HG02798 (cell line): ENCODE measurements at regions not wholly inside any gene's neighbourhood (a gene's known extent, or its start where the extent isn't known, plus 50 kb on each side); places are given as distances from the start of the nearest gene placed in this dataset.

Source experiments
- ATAC-seq: cut with Tn5 transposase; IDR thresholded peaks from one replicate; pipeline ENCODE4 v1.9.1; 2021; ENCODE audit warnings: mild to moderate bottlenecking; ENCODE audit not compliant: unreplicated experiment, poor library complexity

DNA sequence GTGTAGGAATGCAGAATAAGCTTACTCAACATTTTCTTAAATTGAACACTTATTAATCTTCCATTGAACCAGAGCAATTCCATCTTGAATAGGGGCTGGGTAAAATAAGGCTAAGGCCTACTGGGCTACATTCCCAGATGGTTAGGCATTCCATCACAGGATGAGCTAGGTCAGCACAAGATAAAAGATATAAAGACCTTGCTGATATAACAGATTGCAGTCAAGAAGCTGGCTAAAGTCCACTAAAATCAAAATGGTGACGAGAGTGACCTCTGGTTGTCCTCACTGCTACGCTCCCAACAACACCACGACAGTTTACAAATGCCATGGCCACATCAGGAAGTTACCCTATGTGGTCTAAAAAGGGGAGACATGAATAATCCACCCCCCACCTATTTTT is 156.1 kb downstream of the NXNL2 start:
- no peak for ATAC-seq

- no peak for ATAC-seq
Observed at GRCh38 chr9:88691811-88692210, 156.8 kb downstream of the NXNL2 start.

GRCh38 chr9:88692827-88693226 is 157.8 kb downstream of the NXNL2 start:
- no peak for ATAC-seq

GRCh38 chr9:88694625-88695024 is 159.6 kb downstream of the NXNL2 start:
- ATAC-seq: no peak

GRCh38 chr9:88696501-88696900 is 161.5 kb downstream of the NXNL2 start:
- no peak for ATAC-seq

- no peak for ATAC-seq
Observed at GRCh38 chr9:88697764-88698432, 162.9 kb downstream of the NXNL2 start.

- no peak for ATAC-seq
Observed at GRCh38 chr9:88702985-88703384, 168.0 kb downstream of the NXNL2 start.

DNA sequence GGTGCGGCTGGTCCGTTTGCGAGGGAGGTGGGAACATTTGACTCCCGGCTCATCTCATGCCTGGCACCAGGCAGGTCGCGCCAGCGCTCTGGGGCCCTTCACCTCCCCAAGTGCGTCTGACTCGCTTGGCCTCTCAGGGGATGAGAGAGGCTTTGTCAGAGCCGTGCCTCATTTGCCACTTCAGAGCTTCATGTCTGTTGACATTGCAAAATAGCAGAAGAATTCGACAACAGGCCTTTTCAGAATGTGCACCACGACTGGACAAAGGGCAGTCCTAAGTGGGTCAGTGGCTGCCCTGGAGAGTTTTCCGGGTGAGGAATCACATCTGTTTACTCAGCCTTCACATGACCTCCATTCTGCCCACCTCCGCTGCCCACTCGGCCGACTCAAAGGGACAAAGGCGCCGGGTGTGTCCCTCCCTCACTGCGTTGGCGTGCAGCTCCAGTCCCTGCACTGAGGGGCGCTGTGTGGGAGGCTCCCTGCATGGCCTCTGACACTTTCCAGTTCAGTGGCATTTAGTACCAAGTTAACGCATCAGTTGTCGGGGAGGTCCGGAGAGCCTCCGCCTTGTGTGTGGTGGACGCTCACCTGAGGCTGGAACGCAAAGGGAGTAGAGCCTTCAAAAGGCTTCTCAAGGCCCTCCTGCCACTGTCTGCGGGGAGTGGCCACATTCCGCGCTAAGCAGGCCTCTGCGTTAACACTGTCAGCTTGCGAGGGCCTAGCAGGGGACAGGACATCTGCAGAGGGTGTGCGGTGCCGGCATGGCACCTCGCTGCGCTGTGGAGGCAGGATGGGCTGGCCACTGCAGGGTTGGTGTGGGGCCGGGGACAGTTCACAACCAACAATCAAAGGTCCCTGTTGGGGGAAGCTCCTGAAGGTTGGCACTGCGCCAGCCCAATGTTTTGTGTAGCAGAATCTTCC is 171.5 kb downstream of the NXNL2 start:
- ATAC-seq: no peak

GRCh38 chr9:88710449-88710848 is 175.5 kb downstream of the NXNL2 start:
- no peak for ATAC-seq

DNA sequence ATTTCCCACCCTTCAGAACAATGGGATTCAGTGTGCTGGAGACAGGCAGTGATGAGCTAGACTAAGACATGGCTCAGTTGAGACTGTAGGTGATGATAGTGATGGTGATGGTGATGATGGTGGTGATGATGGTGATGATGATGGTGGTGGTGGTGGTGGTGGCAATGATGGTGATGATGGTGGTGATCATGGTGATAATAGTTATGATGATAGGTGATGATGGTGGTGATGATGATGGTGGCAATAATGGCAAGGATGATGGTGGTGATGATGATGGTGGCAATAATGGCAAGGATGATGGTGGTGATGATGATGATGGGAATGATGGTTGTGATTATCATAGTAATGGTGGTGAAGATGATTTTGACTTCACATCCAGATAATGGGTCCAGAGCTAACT is 176.7 kb downstream of the NXNL2 start:
- no peak for ATAC-seq

- ATAC-seq: no peak
Observed at GRCh38 chr9:88712484-88712883, 177.5 kb downstream of the NXNL2 start.

GRCh38 chr9:88713010-88713409 is 178.0 kb downstream of the NXNL2 start:
- no peak for ATAC-seq

- no peak for ATAC-seq
Observed at GRCh38 chr9:88716596-88717290, 181.8 kb downstream of the NXNL2 start.

DNA sequence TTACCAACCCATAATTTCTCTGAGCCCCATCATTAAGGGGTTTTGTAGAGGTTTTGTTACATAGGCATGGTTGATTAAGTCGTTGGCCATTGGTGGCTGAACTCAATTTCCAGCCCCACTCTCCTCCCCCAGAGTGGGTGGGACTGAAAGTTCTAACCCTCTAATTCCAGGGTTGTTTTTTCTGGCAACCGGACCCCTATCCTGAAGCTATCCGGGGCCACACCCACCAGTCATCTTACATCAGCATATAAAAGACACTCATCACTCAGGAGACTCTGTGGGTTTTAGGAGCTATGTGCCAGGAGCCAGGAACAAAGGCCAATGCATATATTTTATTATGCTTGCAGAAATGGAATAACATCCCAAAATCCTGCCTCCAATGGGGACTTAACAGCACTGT is 186.0 kb downstream of the NXNL2 start:
- no peak for ATAC-seq

DNA sequence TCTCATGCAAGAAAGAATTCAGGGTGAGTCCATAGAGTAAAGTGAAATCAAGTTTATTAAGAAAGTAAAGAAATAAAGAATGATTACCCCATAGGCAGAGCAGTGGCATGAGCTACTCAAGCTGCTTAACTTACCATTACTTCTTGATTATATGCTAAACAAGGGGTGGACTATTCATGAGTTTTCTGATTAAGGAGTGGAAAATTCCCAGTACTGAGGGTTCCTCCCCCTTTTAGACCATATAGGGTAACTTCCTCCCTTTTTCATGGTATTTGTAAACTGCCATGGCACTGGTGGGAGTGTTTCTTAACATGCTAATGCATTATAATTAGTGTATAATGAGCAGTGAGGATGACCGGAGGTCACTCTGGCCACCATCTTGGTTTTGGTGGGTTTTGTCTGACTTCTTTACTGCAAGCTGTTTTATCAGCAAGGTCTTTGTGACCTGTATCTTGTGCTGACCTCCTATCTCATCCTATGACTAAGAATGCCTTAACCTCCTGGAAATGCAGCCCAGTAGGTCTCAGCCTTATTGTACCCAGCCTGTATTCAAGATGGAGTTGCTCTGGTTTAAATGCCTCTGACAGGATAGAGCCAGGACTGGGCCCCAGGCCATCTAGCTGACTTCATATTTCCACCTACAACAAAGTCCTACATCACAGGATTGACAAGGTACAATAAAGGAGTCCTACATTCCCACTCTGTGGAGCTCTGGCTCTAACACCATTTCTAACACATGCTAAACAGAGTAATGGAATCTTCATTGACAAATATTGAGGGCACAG is 186.7 kb downstream of the NXNL2 start:
- ATAC-seq: no peak

GRCh38 chr9:88722753-88723152 is 187.8 kb downstream of the NXNL2 start:
- ATAC-seq: no peak

- ATAC-seq: no peak
Observed at GRCh38 chr9:88723751-88724150, 188.8 kb downstream of the NXNL2 start.

DNA sequence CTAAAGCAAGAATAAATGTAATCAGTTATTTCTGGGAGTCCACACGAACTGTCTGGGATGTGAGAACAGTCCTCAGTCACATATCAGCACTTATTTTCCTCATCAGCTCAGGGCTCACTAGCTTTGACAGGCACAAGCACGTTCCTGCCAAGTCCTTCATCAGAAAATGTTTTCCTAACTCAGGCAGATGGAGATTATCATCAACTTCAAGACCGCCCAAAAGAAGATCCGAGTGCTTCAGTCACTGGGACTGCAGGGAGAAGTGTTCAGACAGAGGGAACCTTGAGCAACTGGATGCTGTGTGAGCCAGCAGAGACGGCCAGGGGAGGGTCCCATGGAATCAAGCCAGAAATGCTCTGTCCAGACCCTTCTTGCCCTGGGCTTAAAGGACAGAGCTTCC is 189.4 kb downstream of the NXNL2 start:
- ATAC-seq: no peak

DNA sequence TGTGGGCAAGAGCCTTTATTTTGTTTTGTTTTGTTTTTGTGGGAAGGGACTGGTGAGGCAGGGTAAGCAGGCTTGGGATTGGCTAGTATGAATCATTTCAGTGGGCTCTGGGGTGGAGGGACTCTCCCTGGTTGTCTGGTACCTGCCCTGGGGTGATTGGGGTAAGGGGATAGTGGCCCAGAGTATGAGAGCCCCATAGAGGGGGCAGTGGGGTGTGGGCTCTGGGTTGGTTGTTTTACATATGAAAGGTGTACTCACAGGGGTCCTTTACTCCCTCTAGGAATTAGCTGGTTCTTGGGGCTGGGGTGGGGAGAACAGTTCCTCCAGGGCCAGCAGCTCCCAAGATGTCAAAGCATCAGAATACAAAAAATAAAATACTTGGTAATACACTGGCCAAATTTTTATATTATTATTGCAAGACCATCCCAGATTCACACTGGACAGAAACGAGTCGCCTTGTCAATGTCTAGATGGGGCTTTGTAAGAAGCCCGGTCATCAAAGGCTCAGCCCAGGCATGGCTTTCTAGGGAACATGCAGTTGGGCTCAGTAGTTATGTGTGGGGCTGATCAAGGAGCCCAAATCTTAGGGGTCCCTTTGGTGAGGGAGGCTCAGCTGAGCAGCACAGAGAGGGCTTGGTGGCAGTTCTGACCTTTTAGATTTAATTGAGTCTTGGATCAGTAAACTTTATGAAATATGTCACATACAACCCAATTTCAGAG is 190.5 kb downstream of the NXNL2 start:
- no peak for ATAC-seq

DNA sequence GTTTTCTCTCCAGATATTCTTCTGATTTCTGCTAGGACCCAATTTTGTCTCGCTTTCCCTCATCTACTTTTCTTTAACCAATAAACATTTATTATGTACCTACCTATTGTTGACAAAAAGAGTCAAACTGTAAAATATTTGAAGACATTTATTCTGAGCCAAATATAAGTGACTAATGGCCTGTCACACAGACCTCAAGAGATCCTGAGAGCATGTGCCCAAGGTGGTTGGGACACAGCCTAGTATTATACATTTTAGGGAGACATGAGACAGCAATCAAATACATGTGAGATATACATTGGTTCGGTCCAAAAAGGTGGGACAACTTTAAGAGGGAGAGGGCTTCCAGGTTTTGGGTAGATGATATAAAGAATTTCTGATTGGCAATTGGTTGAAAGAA is 191.8 kb downstream of the NXNL2 start:
- no peak for ATAC-seq
